H9 (cell line): ENCODE measurements at regions not wholly inside any gene's neighbourhood (a gene's known extent, or its start where the extent isn't known, plus 50 kb on each side); places are given as distances from the start of the nearest gene placed in this dataset.

Experiments used
- DNase-seq: peaks from one replicate; pipeline ENCODE4 v3.0.0-alpha.2; 2017
- H2AFZ ChIP-seq: one replicate; pipeline ENCODE4 v1.6.1; 2013; ENCODE audit warnings: mild to moderate bottlenecking, low read length, control low read depth, moderate library complexity
- H2AK5ac ChIP-seq: 2 replicates; pipeline ENCODE4 v1.6.1; 2013; ENCODE audit warnings: low read length, control low read depth, mixed read lengths; ENCODE audit not compliant: insufficient read length
- H2BK120ac ChIP-seq: one replicate; pipeline ENCODE4 v1.6.1; 2013; ENCODE audit warnings: low read depth, mild to moderate bottlenecking, low read length, control low read depth, inconsistent platforms; ENCODE audit not compliant: poor library complexity, severe bottlenecking
- H2BK12ac ChIP-seq: 2 replicates; pipeline ENCODE4 v1.6.1; 2013; ENCODE audit warnings: low read length, control low read depth, mixed read lengths, low read depth; ENCODE audit not compliant: insufficient read length
- H2BK15ac ChIP-seq: 2 replicates; pipeline ENCODE4 v1.6.1; 2013; ENCODE audit warnings: low read depth, low read length, control low read depth
- H2BK20ac ChIP-seq: one replicate; pipeline ENCODE4 v1.6.1; 2013; ENCODE audit warnings: low read depth, mild to moderate bottlenecking, low read length, control low read depth, inconsistent platforms; ENCODE audit not compliant: poor library complexity, severe bottlenecking
- H2BK5ac ChIP-seq: 2 replicates; pipeline ENCODE4 v1.6.1; 2013; ENCODE audit warnings: low read length, control low read depth, mixed read lengths; ENCODE audit not compliant: insufficient read length
- H3K14ac ChIP-seq: 2 replicates; pipeline ENCODE4 v1.6.1; 2013; ENCODE audit warnings: low read length, control low read depth; ENCODE audit not compliant: insufficient read depth
- H3K18ac ChIP-seq: 2 replicates; pipeline ENCODE4 v1.6.1; 2013; ENCODE audit warnings: low read depth, mild to moderate bottlenecking, mixed read lengths, low read length, control low read depth; ENCODE audit not compliant: insufficient read length
- H3K23ac ChIP-seq: 2 replicates; pipeline ENCODE4 v1.6.1; 2013; ENCODE audit warnings: low read length, control low read depth, mixed read lengths, low read depth; ENCODE audit not compliant: insufficient read length
- H3K23me2 ChIP-seq: 2 replicates; pipeline ENCODE4 v1.6.1; 2013; ENCODE audit warnings: low read depth, mild to moderate bottlenecking, mixed read lengths, low read length, control low read depth; ENCODE audit not compliant: insufficient read length, poor library complexity, severe bottlenecking
- H3K27ac ChIP-seq: 2 replicates; pipeline ENCODE4 v1.5.1; 2013; ENCODE audit warnings: low read length, control low read depth, mixed read lengths, low read depth; ENCODE audit not compliant: insufficient read length
- H3K27me3 ChIP-seq: 2 replicates; pipeline ENCODE4 v1.6.1; 2013; ENCODE audit warnings: low read length, control low read depth, inconsistent platforms; ENCODE audit not compliant: insufficient read depth
- H3K4ac ChIP-seq: 2 replicates; pipeline ENCODE4 v1.6.1; 2013; ENCODE audit warnings: low read depth, mild to moderate bottlenecking, control low read depth, inconsistent platforms, low read length, moderate library complexity
- H3K4me1 ChIP-seq: 2 replicates; pipeline ENCODE4 v1.6.1; 2013; ENCODE audit warnings: low read length, control low read depth, inconsistent platforms; ENCODE audit not compliant: insufficient read depth
- H3K4me2 ChIP-seq: 2 replicates; pipeline ENCODE4 v1.6.1; 2013; ENCODE audit warnings: low read length, control low read depth, mixed read lengths; ENCODE audit not compliant: insufficient read length, insufficient read depth
- H3K56ac ChIP-seq: 2 replicates; pipeline ENCODE4 v1.6.1; 2013; ENCODE audit warnings: low read depth, mild to moderate bottlenecking, mixed read lengths, low read length, control low read depth; ENCODE audit not compliant: insufficient read length
- H3K79me1 ChIP-seq: 2 replicates; pipeline ENCODE4 v1.6.1; 2013; ENCODE audit warnings: low read depth, mild to moderate bottlenecking, moderate library complexity, low read length, control low read depth, inconsistent platforms; ENCODE audit not compliant: insufficient read depth, poor library complexity, severe bottlenecking
- H3K79me2 ChIP-seq: 2 replicates; pipeline ENCODE4 v1.6.1; 2013; ENCODE audit warnings: low read length, control low read depth, inconsistent platforms; ENCODE audit not compliant: insufficient read depth
- H3K9ac ChIP-seq: 2 replicates; pipeline ENCODE4 v1.6.1; 2013; ENCODE audit warnings: low read length, control low read depth, mixed read lengths; ENCODE audit not compliant: insufficient read length; ENCODE audit errors: extremely low read depth
- H3K9me3 ChIP-seq: one replicate; pipeline ENCODE4 v1.6.1; 2013; ENCODE audit warnings: low read depth, low read length, inconsistent platforms; ENCODE audit not compliant: control insufficient read depth
- H3T11ph ChIP-seq: one replicate; pipeline ENCODE4 v1.6.1; 2013; ENCODE audit warnings: mild to moderate bottlenecking, low read length, control low read depth, inconsistent platforms
- H4K20me1 ChIP-seq: one replicate; pipeline ENCODE4 v1.6.1; 2013; ENCODE audit not compliant: control insufficient read depth, insufficient read length, insufficient read depth
- H4K5ac ChIP-seq: 2 replicates; pipeline ENCODE4 v1.6.1; 2013; ENCODE audit warnings: low read depth, mild to moderate bottlenecking, mixed read lengths, low read length, control low read depth; ENCODE audit not compliant: insufficient read length
- H4K8ac ChIP-seq: replicated peaks from 2 replicates; pipeline ENCODE4 v1.6.1; 2013; ENCODE audit warnings: low read length, control low read depth, mixed read lengths, low read depth; ENCODE audit not compliant: insufficient read length
- H4K91ac ChIP-seq: 2 replicates; pipeline ENCODE4 v1.6.1; 2013; ENCODE audit warnings: low read depth, mild to moderate bottlenecking, moderate library complexity, mixed read lengths, low read length, control low read depth; ENCODE audit not compliant: insufficient read length
- H3K27ac Mint-ChIP-seq, 3 experiments: 2 replicates in 2 of 3; 3 replicates in 1 of 3; pipeline ENCODE4 v1.8.0; 2020 to 2021; ENCODE audit warnings: mixed read lengths in 3 of 3, mild to moderate bottlenecking in 1 of 3, moderate library complexity in 1 of 3
- H3K27me3 Mint-ChIP-seq: 2 replicates; pipeline ENCODE4 v1.8.0; 2021; ENCODE audit warnings: low read depth, mild to moderate bottlenecking, moderate library complexity, mixed read lengths
- H3K36me3 Mint-ChIP-seq, 3 experiments: 2 replicates in 2 of 3; 3 replicates in 1 of 3; pipeline ENCODE4 v1.8.0; 2020 to 2021; ENCODE audit warnings: low read depth in 3 of 3, mixed read lengths in 3 of 3; ENCODE audit not compliant: insufficient read depth in 1 of 3
- H3K4me1 Mint-ChIP-seq, 2 experiments: 2 replicates each; pipeline ENCODE4 v1.8.0; 2020; ENCODE audit warnings: mixed read lengths in 2 of 2
- H3K4me3 Mint-ChIP-seq, 2 experiments: 2 replicates in 1 of 2; 3 replicates in 1 of 2; pipeline ENCODE4 v1.8.0; 2020 to 2021; ENCODE audit warnings: mild to moderate bottlenecking in 2 of 2, mixed read lengths in 2 of 2, moderate library complexity in 1 of 2
- H3K9me3 Mint-ChIP-seq, 2 experiments: 2 replicates in 1 of 2; 3 replicates in 1 of 2; pipeline ENCODE4 v1.8.0; 2020; ENCODE audit warnings: mild to moderate bottlenecking in 2 of 2, mixed read lengths in 2 of 2, moderate library complexity in 1 of 2
- WGBS: extraction: QIAGEN DNeasy Blood & Tissue Kit; methylation state at CpG from one replicate; pipeline ENCODE4 v1.1.7; 2013; ENCODE audit warnings: missing lambda C conversion rate, low lambda C conversion rate, mixed read lengths; ENCODE audit not compliant: insufficient read length; ENCODE audit errors: extremely low coverage; 5-methylcytosine and 5-hydroxymethylcytosine counted together
- TF ChIP-seq, protein P1 (sequence below): fragments of 200-600 bp; sonication (generic); conservative IDR thresholded peaks from 3 replicates; pipeline ENCODE4 v1.8.0; 2021; ENCODE audit warnings: antibody characterized with exemption, mild to moderate bottlenecking

DNA sequence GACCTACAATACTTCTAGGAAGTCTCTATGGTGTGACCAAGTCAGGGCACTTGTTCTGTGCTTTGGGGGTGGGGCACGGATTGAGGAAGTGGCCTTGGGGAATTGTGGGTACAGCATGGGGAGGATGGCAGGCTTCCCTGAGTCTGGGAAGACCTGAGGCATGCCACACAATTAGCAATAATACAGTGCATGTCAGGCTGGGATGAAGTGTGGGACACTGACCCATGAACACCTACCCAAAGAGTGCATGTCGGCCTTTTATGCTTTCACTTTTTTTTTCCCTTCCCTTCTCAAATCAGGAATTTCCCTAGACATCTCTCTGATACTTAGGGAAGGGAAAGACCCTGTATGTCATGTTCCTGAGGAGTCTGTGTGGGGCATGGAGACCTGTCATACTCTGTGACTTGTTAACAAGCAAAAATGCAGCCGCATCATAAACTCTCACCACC is 146.4 kb downstream of the PALM2AKAP2 start:
- Histone ChIP-seq H3K27ac (no peak overlapping the region), H3K4me2 (no peak overlapping the region), H4K20me1 (no peaks in the 10 kb centered on the region), H3K27me3 (no peaks in the 10 kb centered on the region), H2AK5ac (no peak overlapping the region), H3K9me3 (no peaks in the 10 kb centered on the region), H3K18ac (no peak overlapping the region), H3T11ph (no peak overlapping the region), H3K4me1 (peaks cover 4% of the 10 kb centered on the region; the same call in 1 of the 2 replicates), H2AFZ (no peak overlapping the region), H2BK120ac (no peak overlapping the region), H3K56ac (no peak overlapping the region), H2BK20ac (no peak overlapping the region), H4K5ac (no peak overlapping the region), H2BK5ac (no peak overlapping the region), H3K23ac (no peak overlapping the region), H2BK12ac (no peak overlapping the region), H3K79me1 (no peaks in the 10 kb centered on the region), H4K91ac (no peak overlapping the region), H3K14ac (no peak overlapping the region), H2BK15ac (no peak overlapping the region), H3K4ac (no peak overlapping the region), H3K23me2 (no peaks in the 10 kb centered on the region), H4K8ac (no peak overlapping the region), H3K9ac (no peak overlapping the region), H3K79me2 (no peaks in the 10 kb centered on the region)
- TF ChIP-seq, protein P1, sequence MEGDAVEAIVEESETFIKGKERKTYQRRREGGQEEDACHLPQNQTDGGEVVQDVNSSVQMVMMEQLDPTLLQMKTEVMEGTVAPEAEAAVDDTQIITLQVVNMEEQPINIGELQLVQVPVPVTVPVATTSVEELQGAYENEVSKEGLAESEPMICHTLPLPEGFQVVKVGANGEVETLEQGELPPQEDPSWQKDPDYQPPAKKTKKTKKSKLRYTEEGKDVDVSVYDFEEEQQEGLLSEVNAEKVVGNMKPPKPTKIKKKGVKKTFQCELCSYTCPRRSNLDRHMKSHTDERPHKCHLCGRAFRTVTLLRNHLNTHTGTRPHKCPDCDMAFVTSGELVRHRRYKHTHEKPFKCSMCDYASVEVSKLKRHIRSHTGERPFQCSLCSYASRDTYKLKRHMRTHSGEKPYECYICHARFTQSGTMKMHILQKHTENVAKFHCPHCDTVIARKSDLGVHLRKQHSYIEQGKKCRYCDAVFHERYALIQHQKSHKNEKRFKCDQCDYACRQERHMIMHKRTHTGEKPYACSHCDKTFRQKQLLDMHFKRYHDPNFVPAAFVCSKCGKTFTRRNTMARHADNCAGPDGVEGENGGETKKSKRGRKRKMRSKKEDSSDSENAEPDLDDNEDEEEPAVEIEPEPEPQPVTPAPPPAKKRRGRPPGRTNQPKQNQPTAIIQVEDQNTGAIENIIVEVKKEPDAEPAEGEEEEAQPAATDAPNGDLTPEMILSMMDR = no peak
- H3K27me3 Mint-ChIP-seq = no peaks in the 10 kb centered on the region
- no CpG with 5 or more reads among the region's 3 CpGs for WGBS
- H3K9me3 Mint-ChIP-seq = no peaks in the 10 kb centered on the region
- H3K27ac Mint-ChIP-seq = no peak overlapping the region
- no peak for DNase-seq
- no peaks in the 10 kb centered on the region; a peak in 1 of 7 replicates for H3K36me3 Mint-ChIP-seq
- no peak overlapping the region for H3K4me3 Mint-ChIP-seq
- peaks cover 7 to 8% of the 10 kb centered on the region in 2 experiments for H3K4me1 Mint-ChIP-seq
